ENCODE measurements at regions not wholly inside any gene's neighbourhood (a gene's known extent, or its start where the extent isn't known, plus 50 kb on each side); places are given as distances from the start of the nearest gene placed in this dataset.
A peak's percentile ranks its signal among the peaks of the same experiment; 100 is the strongest.
"Not testable (repeated sequence)": the region's sequence is repeated elsewhere in the genome, so short reads cannot be mapped to it uniquely, and the experiment has no call there.

- not testable (repeated sequence) for H3K9ac ChIP-seq (ENCODE audit: low read length); H2AFZ ChIP-seq (ENCODE audit: low read depth, low read length); H3K9me3 ChIP-seq (ENCODE audit: low read length); H4K20me1 ChIP-seq (ENCODE audit: insufficient read depth); H3K36me3 ChIP-seq (ENCODE audit: insufficient read depth, low read length); H3K9me2 ChIP-seq (ENCODE audit: insufficient read depth, low read length); H3K27me3 ChIP-seq (ENCODE audit: insufficient read depth, low read depth, low read length); H3K27ac ChIP-seq (ENCODE audit: low read length); H3F3A ChIP-seq (ENCODE audit: insufficient read depth, low read length, poor library complexity, severe bottlenecking); H3K4me3 ChIP-seq (ENCODE audit: low read length); H3K79me2 ChIP-seq (replicated peaks; ENCODE audit: insufficient read depth, low read length); H3K4me2 ChIP-seq (ENCODE audit: low read length)
Measured at GRCh38 chr3:6406923-6407322, 454.0 kb upstream of the GRM7 start.

GRCh38 chr3:6416049-6416661, 444.8 kb upstream of the GRM7 start:
- H2AFZ ChIP-seq (ENCODE audit: low read depth, low read length), result no peak overlapping the region
- no peaks in the 10 kb centered on the region for H3K9me3 ChIP-seq (ENCODE audit: low read length)
- H3K4me3 ChIP-seq (ENCODE audit: low read length), result peak overlapping the region; percentile 21
- H3K27ac ChIP-seq (ENCODE audit: low read length), result peak overlapping the region; percentile 44
- H3K9me2 ChIP-seq (ENCODE audit: insufficient read depth, low read length), result no peaks in the 10 kb centered on the region
- H3K36me3 ChIP-seq (ENCODE audit: insufficient read depth, low read length), result no peaks in the 10 kb centered on the region
- H3K9ac ChIP-seq (ENCODE audit: low read length), result peak overlapping the region; percentile 22
- H3K4me2 ChIP-seq (ENCODE audit: low read length), result no peak overlapping the region
- H3K79me2 ChIP-seq (replicated peaks; ENCODE audit: insufficient read depth, low read length), result no peaks in the 10 kb centered on the region
- H3F3A ChIP-seq (ENCODE audit: insufficient read depth, low read length, poor library complexity, severe bottlenecking), result no peaks in the 10 kb centered on the region
- no peaks in the 10 kb centered on the region for H4K20me1 ChIP-seq (ENCODE audit: insufficient read depth)
- TF ChIP-seq CTCF (IDR thresholded peaks at IDR 0.05; ENCODE audit: poor library complexity, severe bottlenecking), result peak; percentile 35
- TF ChIP-seq RAD21 (conservative IDR thresholded peaks at IDR 0.05), result peak; percentile 45
- no peak for TF ChIP-seq MXI1 (conservative IDR thresholded peaks at IDR 0.05; ENCODE audit: poor library complexity, severe bottlenecking)
- no peak for TF ChIP-seq TAF1 (IDR thresholded peaks at IDR 0.05; ENCODE audit: low read depth)
- no peak for TF ChIP-seq EZH2 (IDR thresholded peaks at IDR 0.05; ENCODE audit: borderline replicate concordance, insufficient read depth, low read length, poor library complexity, severe bottlenecking)
- TF ChIP-seq EP300 (conservative IDR thresholded peaks at IDR 0.05; ENCODE audit: poor library complexity, severe bottlenecking), result peak; percentile 83
- TF ChIP-seq SMC3 (conservative IDR thresholded peaks at IDR 0.05; ENCODE audit: poor library complexity), result peak; percentile 51
- peak; percentile 83 for TF ChIP-seq REST (IDR thresholded peaks at IDR 0.05; ENCODE audit: borderline replicate concordance)
- TF ChIP-seq POLR2AphosphoS5 (IDR thresholded peaks at IDR 0.05), result peak; percentile 44
- H3K27me3 ChIP-seq (ENCODE audit: insufficient read depth, low read depth, low read length), result no peaks in the 10 kb centered on the region

GRCh38 chr3:6417174-6417573, 443.7 kb upstream of the GRM7 start:
- H3K4me3 ChIP-seq (ENCODE audit: low read length), result no peak overlapping the region
- H3K9ac ChIP-seq (ENCODE audit: low read length), result no peak overlapping the region
- H3K4me2 ChIP-seq (ENCODE audit: low read length), result no peak overlapping the region
- no peaks in the 10 kb centered on the region for H3K9me2 ChIP-seq (ENCODE audit: insufficient read depth, low read length)
- no peaks in the 10 kb centered on the region for H4K20me1 ChIP-seq (ENCODE audit: insufficient read depth)
- TF ChIP-seq EP300 (conservative IDR thresholded peaks at IDR 0.05; ENCODE audit: poor library complexity, severe bottlenecking) (no peak), EZH2 (IDR thresholded peaks at IDR 0.05; ENCODE audit: borderline replicate concordance, insufficient read depth, low read length, poor library complexity, severe bottlenecking) (no peak), MXI1 (conservative IDR thresholded peaks at IDR 0.05; ENCODE audit: poor library complexity, severe bottlenecking) (no peak), RAD21 (conservative IDR thresholded peaks at IDR 0.05) (no peak), POLR2AphosphoS5 (IDR thresholded peaks at IDR 0.05) (no peak), TAF1 (IDR thresholded peaks at IDR 0.05; ENCODE audit: low read depth) (no peak), SMC3 (conservative IDR thresholded peaks at IDR 0.05; ENCODE audit: poor library complexity) (no peak), REST (IDR thresholded peaks at IDR 0.05; ENCODE audit: borderline replicate concordance) (no peak), CTCF (IDR thresholded peaks at IDR 0.05; ENCODE audit: poor library complexity, severe bottlenecking) (no peak)
- H3K79me2 ChIP-seq (replicated peaks; ENCODE audit: insufficient read depth, low read length), result no peaks in the 10 kb centered on the region
- H3K27ac ChIP-seq (ENCODE audit: low read length), result no peak overlapping the region
- H3K9me3 ChIP-seq (ENCODE audit: low read length), result no peaks in the 10 kb centered on the region
- H3K27me3 ChIP-seq (ENCODE audit: insufficient read depth, low read depth, low read length), result no peaks in the 10 kb centered on the region
- no peaks in the 10 kb centered on the region for H3F3A ChIP-seq (ENCODE audit: insufficient read depth, low read length, poor library complexity, severe bottlenecking)
- no peak overlapping the region for H2AFZ ChIP-seq (ENCODE audit: low read depth, low read length)
- H3K36me3 ChIP-seq (ENCODE audit: insufficient read depth, low read length), result no peaks in the 10 kb centered on the region
